ENCODE measurements at regions not wholly inside any gene's neighbourhood (a gene's known extent, or its start where the extent isn't known, plus 50 kb on each side); places are given as distances from the start of the nearest gene placed in this dataset.
A peak's percentile ranks its signal among the peaks of the same experiment; 100 is the strongest.
"Not testable (repeated sequence)": the region's sequence is repeated elsewhere in the genome, so short reads cannot be mapped to it uniquely, and the experiment has no call there.

DNA sequence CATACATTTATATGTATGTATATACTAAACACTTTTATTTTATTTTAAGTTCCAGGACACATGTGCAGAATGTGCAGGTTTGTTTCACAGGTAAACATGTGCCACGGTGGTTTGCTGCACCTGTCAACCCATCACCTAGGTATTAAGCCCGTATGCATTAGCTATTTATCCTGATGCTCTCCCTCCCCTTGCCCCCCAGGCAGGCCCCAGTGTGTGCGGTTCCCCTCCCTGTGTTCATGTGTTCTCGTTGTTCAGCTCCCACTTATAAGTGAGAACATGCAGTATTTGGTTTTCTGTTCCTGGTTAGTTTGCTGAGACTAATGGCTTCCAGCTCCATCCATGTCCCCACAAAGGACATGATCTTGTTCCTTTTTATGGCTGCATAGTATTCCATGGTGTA lies 158.3 kb downstream of the TMEM132E start:
- not testable (repeated sequence) for H3K4me1 ChIP-seq (ENCODE audit: control insufficient read depth, insufficient read depth, low read length, poor library complexity, severe bottlenecking); H3K4me3 ChIP-seq (ENCODE audit: low read depth, low read length); H3K9me3 ChIP-seq (ENCODE audit: control insufficient read depth in 2 of 2, low read length in 2 of 2); H3K27ac Mint-ChIP-seq; ATAC-seq (ENCODE audit: low read depth in 2 of 2); H3K27ac ChIP-seq (ENCODE audit: insufficient read depth, low read length, poor library complexity, severe bottlenecking); H3K36me3 Mint-ChIP-seq; H3K9me3 Mint-ChIP-seq; H3K36me3 ChIP-seq (ENCODE audit: control insufficient read depth, insufficient read depth, low read length); DNase-seq; H3K4me3 Mint-ChIP-seq; H3K27me3 ChIP-seq (ENCODE audit: control insufficient read depth, insufficient read depth, low read length); H3K4me1 Mint-ChIP-seq
- H3K27me3 Mint-ChIP-seq: peaks cover 13% of the 10 kb centered on the region

DNA sequence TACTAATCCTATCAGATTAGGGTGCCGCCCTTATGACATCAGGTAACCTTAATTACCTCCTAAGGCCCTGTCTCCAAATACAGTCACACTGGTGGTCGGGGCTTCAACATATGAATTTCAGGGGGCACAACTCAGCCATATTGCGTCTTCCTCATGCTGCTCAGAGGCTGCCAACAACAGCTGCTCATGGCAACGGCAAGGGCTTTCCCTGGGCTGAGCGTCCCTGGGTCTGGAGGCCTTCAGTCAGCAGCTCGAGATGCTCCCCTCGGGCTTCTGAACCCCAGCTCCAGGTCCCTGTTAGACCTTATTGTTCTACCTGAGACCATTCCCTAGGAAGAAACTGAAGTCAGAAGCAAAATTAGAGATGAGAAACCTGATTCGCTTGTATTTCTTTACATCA lies 157.2 kb downstream of the TMEM132E start:
- ATAC-seq (ENCODE audit: low read depth in 2 of 2) (no peak), DNase-seq (no peak)
- H3K36me3 ChIP-seq (ENCODE audit: control insufficient read depth, insufficient read depth, low read length): no peaks in the 10 kb centered on the region
- Mint-ChIP-seq H3K9me3 (peaks cover 0 to 4% (median under 1%) of the 10 kb centered on the region in 7 donors), H3K4me1 (peaks cover 0 to 2% (median 0%) of the 10 kb centered on the region in 4 donors), H3K27ac (no peak overlapping the region), H3K4me3 (no peak overlapping the region), H3K36me3 (no peaks in the 10 kb centered on the region), H3K27me3 (peaks cover 13% of the 10 kb centered on the region)
- H3K9me3 ChIP-seq (ENCODE audit: control insufficient read depth in 2 of 2, low read length in 2 of 2): no peaks in the 10 kb centered on the region
- H3K27me3 ChIP-seq (ENCODE audit: control insufficient read depth, insufficient read depth, low read length): no peaks in the 10 kb centered on the region
- no peak overlapping the region for H3K27ac ChIP-seq (ENCODE audit: insufficient read depth, low read length, poor library complexity, severe bottlenecking)
- no peaks in the 10 kb centered on the region for H3K4me1 ChIP-seq (ENCODE audit: control insufficient read depth, insufficient read depth, low read length, poor library complexity, severe bottlenecking)
- no peak overlapping the region for H3K4me3 ChIP-seq (ENCODE audit: low read depth, low read length)

DNA sequence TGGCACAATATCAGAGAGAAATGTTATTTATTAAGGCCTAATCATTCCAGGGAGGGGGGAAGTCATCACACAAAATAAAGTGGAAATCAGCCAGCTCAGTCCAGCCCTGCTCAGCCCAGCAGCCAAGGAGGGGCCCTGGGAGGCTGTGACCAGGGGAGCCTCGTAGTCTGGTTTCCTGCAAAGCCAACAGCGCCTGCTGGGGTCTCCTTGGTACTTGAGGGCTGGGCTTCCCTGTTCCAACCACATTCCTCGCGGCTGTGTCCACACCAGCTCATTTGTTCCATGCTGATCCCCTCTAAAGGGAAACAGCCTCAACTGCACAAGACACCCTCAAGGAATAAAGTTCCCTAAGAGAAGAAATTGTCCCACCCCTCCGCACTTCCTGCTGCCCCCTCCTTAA lies 154.0 kb downstream of the TMEM132E start:
- H3K36me3 ChIP-seq (ENCODE audit: control insufficient read depth, insufficient read depth, low read length): no peaks in the 10 kb centered on the region
- no peak overlapping the region for H3K27ac ChIP-seq (ENCODE audit: insufficient read depth, low read length, poor library complexity, severe bottlenecking)
- ATAC-seq (ENCODE audit: low read depth in 2 of 2) (no peak), DNase-seq (no peak)
- H3K9me3 ChIP-seq (ENCODE audit: control insufficient read depth in 2 of 2, low read length in 2 of 2): no peaks in the 10 kb centered on the region
- no peak overlapping the region for H3K4me3 ChIP-seq (ENCODE audit: low read depth, low read length)
- Mint-ChIP-seq H3K4me1 (peaks cover 0 to 2% (median 0%) of the 10 kb centered on the region in 4 donors), H3K27ac (peak overlapping the region in 1 of 3 donors; percentile 31), H3K36me3 (no peaks in the 10 kb centered on the region), H3K27me3 (peaks cover 9% of the 10 kb centered on the region), H3K4me3 (no peak overlapping the region), H3K9me3 (peaks cover 0 to 6% (median 0%) of the 10 kb centered on the region in 7 donors)
- no peaks in the 10 kb centered on the region for H3K4me1 ChIP-seq (ENCODE audit: control insufficient read depth, insufficient read depth, low read length, poor library complexity, severe bottlenecking)
- H3K27me3 ChIP-seq (ENCODE audit: control insufficient read depth, insufficient read depth, low read length): no peaks in the 10 kb centered on the region

- peaks cover 6% of the 10 kb centered on the region for H3K27me3 Mint-ChIP-seq
- DNase-seq (no peak), ATAC-seq (ENCODE audit: low read depth in 2 of 2) (no peak)
- H3K36me3 Mint-ChIP-seq: no peaks in the 10 kb centered on the region
- H3K27ac ChIP-seq (ENCODE audit: insufficient read depth, low read length, poor library complexity, severe bottlenecking): no peak overlapping the region
- H3K9me3 ChIP-seq (ENCODE audit: control insufficient read depth in 2 of 2, low read length in 2 of 2): no peaks in the 10 kb centered on the region
- H3K4me1 Mint-ChIP-seq: peaks cover 0 to 2% (median 0%) of the 10 kb centered on the region in 4 donors
- no peaks in the 10 kb centered on the region for H3K27me3 ChIP-seq (ENCODE audit: control insufficient read depth, insufficient read depth, low read length)
- H3K4me3 ChIP-seq (ENCODE audit: low read depth, low read length): no peak overlapping the region
- no peak overlapping the region for H3K27ac Mint-ChIP-seq
- H3K9me3 Mint-ChIP-seq: peaks cover 0 to 6% (median 0%) of the 10 kb centered on the region in 7 donors
- H3K4me1 ChIP-seq (ENCODE audit: control insufficient read depth, insufficient read depth, low read length, poor library complexity, severe bottlenecking): no peaks in the 10 kb centered on the region
- H3K36me3 ChIP-seq (ENCODE audit: control insufficient read depth, insufficient read depth, low read length): no peaks in the 10 kb centered on the region
- H3K4me3 Mint-ChIP-seq: peak overlapping the region in 1 of 4 donors; percentile 21
These were observed 151.4 kb downstream of the TMEM132E start for GRCh38 chr17:34730816-34731215.

DNA sequence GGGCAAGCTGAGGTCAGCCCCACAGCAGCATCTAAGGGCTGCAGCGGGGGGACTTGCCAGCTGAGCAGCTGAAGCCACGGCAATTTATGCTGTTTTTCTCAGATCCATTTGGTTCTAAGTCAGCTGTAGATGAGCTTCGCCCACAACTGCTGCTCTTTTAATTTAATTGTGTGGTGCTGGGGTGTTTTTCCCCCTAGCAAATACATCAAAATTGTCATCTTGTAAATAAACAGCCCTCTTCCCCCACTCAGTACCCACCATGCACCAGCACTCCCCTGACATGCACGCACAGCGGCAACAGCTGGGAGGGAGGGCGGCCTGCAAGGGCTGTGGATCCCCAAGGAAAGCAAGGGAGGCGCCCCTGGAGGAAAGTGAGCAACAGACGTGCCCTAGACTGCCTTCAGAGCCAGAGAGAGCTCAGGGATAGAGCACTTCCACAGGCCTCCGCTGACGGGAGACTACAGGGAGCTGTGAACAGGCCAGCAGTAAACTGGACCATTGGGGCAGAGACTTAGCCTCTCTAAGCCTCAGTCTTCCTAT lies 149.5 kb downstream of the TMEM132E start:
- Mint-ChIP-seq H3K4me1 (no peaks in the 10 kb centered on the region), H3K4me3 (no peak overlapping the region), H3K27ac (no peak overlapping the region), H3K36me3 (no peaks in the 10 kb centered on the region), H3K9me3 (peaks cover 0 to 6% (median 0%) of the 10 kb centered on the region in 7 donors), H3K27me3 (peaks cover 4% of the 10 kb centered on the region)
- ATAC-seq (ENCODE audit: low read depth in 2 of 2) (no peak), DNase-seq (no peak)
- Histone ChIP-seq H3K4me3 (ENCODE audit: low read depth, low read length) (no peak overlapping the region), H3K4me1 (ENCODE audit: control insufficient read depth, insufficient read depth, low read length, poor library complexity, severe bottlenecking) (no peaks in the 10 kb centered on the region), H3K27me3 (ENCODE audit: control insufficient read depth, insufficient read depth, low read length) (no peaks in the 10 kb centered on the region), H3K27ac (ENCODE audit: insufficient read depth, low read length, poor library complexity, severe bottlenecking) (no peak overlapping the region), H3K9me3 (ENCODE audit: control insufficient read depth in 2 of 2, low read length in 2 of 2) (no peaks in the 10 kb centered on the region), H3K36me3 (ENCODE audit: control insufficient read depth, insufficient read depth, low read length) (no peaks in the 10 kb centered on the region)

DNA sequence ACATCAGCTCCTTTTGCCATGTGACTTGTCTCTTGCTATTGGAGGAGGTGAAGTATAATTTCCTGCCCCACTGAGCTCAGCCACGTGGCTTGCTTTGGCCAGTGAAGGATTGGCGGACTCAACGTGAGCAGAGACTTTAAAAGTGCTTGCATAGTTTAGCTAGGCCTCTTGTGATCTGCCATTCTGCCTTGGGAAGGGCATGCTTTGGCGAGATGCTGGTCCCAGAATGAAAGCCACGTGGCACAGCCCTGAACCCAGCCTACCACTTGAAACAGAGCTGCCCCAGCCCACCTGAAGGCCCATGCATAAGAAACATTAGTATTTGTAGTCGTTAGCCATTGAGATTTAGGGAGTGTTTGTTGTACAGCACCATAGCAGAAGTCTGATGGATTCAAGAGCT lies 148.2 kb downstream of the TMEM132E start:
- H3K4me1 Mint-ChIP-seq: no peaks in the 10 kb centered on the region
- H3K9me3 Mint-ChIP-seq: peaks cover 0 to 6% (median 0%) of the 10 kb centered on the region in 7 donors
- Histone ChIP-seq H3K27me3 (ENCODE audit: control insufficient read depth, insufficient read depth, low read length) (no peaks in the 10 kb centered on the region), H3K36me3 (ENCODE audit: control insufficient read depth, insufficient read depth, low read length) (no peaks in the 10 kb centered on the region), H3K4me1 (ENCODE audit: control insufficient read depth, insufficient read depth, low read length, poor library complexity, severe bottlenecking) (no peaks in the 10 kb centered on the region), H3K4me3 (ENCODE audit: low read depth, low read length) (no peak overlapping the region), H3K27ac (ENCODE audit: insufficient read depth, low read length, poor library complexity, severe bottlenecking) (no peak overlapping the region), H3K9me3 (ENCODE audit: control insufficient read depth in 2 of 2, low read length in 2 of 2) (no peaks in the 10 kb centered on the region)
- no peaks in the 10 kb centered on the region for H3K36me3 Mint-ChIP-seq
- H3K27ac Mint-ChIP-seq: no peak overlapping the region
- no peak overlapping the region for H3K4me3 Mint-ChIP-seq
- no peak for DNase-seq
- peaks cover 4% of the 10 kb centered on the region for H3K27me3 Mint-ChIP-seq
- ATAC-seq (ENCODE audit: low read depth in 2 of 2): no peak

DNA sequence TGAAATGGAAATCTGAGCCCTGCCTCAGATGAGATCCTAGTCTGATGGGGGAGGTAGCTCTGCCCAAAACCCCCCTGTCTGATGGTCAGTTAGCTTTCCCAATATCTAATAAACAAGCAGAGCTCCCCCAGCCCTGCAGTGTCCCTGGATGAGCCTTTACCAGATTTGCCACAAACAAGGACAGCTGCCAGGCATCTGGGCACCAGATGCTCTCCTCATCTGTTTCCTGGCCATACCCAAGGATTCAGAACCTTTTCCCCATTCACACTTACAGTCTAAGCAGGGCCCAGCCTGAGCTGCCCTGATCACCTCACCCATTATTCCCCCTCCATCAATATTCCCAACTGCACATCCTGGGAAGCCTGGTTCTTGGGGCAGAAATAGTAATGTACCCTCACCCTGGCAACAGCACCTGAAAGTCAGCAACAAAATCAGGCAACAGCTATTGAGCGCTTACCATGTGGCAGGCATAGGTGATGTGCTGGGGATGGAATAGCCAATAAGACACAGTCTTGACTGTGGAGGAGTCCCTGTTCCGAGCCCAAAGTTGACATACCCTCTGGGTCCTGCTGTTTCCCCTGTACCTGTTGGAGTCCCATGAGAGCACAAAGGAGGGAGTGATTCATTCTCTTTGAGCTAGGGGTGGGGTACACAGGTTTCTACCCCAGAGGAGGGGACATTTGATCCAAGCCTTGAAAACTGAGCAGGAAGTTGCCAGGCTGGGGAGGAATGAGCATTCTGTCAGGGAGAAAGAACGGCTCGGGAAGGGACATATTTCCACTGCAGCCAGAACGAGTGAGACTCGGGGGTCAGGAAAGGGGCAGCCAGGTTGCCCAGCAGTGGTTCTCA lies 147.4 kb downstream of the TMEM132E start:
- Mint-ChIP-seq H3K27me3 (peaks cover 4% of the 10 kb centered on the region), H3K9me3 (peaks cover 0 to 4% (median 0%) of the 10 kb centered on the region in 7 donors), H3K27ac (no peak overlapping the region), H3K4me3 (no peak overlapping the region), H3K4me1 (no peaks in the 10 kb centered on the region), H3K36me3 (no peaks in the 10 kb centered on the region)
- no peak overlapping the region for H3K27ac ChIP-seq (ENCODE audit: insufficient read depth, low read length, poor library complexity, severe bottlenecking)
- no peaks in the 10 kb centered on the region for H3K9me3 ChIP-seq (ENCODE audit: control insufficient read depth in 2 of 2, low read length in 2 of 2)
- no peaks in the 10 kb centered on the region for H3K4me1 ChIP-seq (ENCODE audit: control insufficient read depth, insufficient read depth, low read length, poor library complexity, severe bottlenecking)
- ATAC-seq (ENCODE audit: low read depth in 2 of 2) (no peak), DNase-seq (no peak)
- no peak overlapping the region for H3K4me3 ChIP-seq (ENCODE audit: low read depth, low read length)
- no peaks in the 10 kb centered on the region for H3K36me3 ChIP-seq (ENCODE audit: control insufficient read depth, insufficient read depth, low read length)
- H3K27me3 ChIP-seq (ENCODE audit: control insufficient read depth, insufficient read depth, low read length): no peaks in the 10 kb centered on the region

DNA sequence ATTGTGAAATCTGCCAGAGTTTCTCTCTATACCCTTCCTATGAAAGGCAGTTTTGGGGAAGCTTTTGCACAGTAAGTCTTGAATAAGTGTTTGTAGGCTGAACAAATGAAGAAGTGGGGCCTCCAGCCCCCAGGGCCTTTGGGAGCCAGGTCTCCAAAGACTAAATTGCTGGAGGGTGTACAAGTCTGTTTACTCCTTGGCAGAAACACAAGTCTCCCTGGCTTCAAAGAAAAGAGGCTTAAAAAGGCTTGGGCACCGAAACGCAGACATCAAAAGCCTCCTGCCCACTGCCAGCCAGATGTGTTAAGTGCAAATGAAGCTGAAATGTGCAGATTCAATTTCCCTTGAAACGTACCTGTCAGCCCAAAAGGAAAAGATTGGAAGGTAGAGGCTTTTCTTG lies 146.3 kb downstream of the TMEM132E start:
- DNase-seq (no peak), ATAC-seq (ENCODE audit: low read depth in 2 of 2) (no peak)
- Mint-ChIP-seq H3K4me3 (no peak overlapping the region), H3K4me1 (no peaks in the 10 kb centered on the region), H3K27me3 (peaks cover 4% of the 10 kb centered on the region), H3K27ac (no peak overlapping the region), H3K9me3 (no peaks in the 10 kb centered on the region), H3K36me3 (no peaks in the 10 kb centered on the region)
- Histone ChIP-seq H3K27ac (ENCODE audit: insufficient read depth, low read length, poor library complexity, severe bottlenecking) (no peak overlapping the region), H3K36me3 (ENCODE audit: control insufficient read depth, insufficient read depth, low read length) (no peaks in the 10 kb centered on the region), H3K4me3 (ENCODE audit: low read depth, low read length) (no peak overlapping the region), H3K9me3 (ENCODE audit: control insufficient read depth in 2 of 2, low read length in 2 of 2) (no peaks in the 10 kb centered on the region), H3K4me1 (ENCODE audit: control insufficient read depth, insufficient read depth, low read length, poor library complexity, severe bottlenecking) (no peaks in the 10 kb centered on the region), H3K27me3 (ENCODE audit: control insufficient read depth, insufficient read depth, low read length) (no peaks in the 10 kb centered on the region)

All from CD4-positive, CD25-positive, alpha-beta regulatory T cell (primary cell).